OCI-LY3 (cell line): ENCODE measurements at regions not wholly inside any gene's neighbourhood (a gene's known extent, or its start where the extent isn't known, plus 50 kb on each side); places are given as distances from the start of the nearest gene placed in this dataset.

ENCODE experiments used
- CTCF ChIP-seq: fragments of 200-600, 300-600 bp; sonication (generic); IDR thresholded peaks from 2 replicates; pipeline ENCODE4 v1.5.1; 2014; ENCODE audit warnings: antibody characterized with exemption, low read length, low read depth
- EZH2phosphoT487 ChIP-seq: fragments of 200-600 bp; shearing (Covaris generic); IDR thresholded peaks from 2 replicates; pipeline ENCODE4 v1.6.1; 2018; ENCODE audit warnings: antibody characterized with exemption, mixed run types, low read depth

GRCh38 chr13:97889803-97890202 lies 63.7 kb upstream of the IPO5 start:
- no peak for TF ChIP-seq CTCF
- no peak for TF ChIP-seq EZH2phosphoT487
